ENCODE measurements at regions not wholly inside any gene's neighbourhood (a gene's known extent, or its start where the extent isn't known, plus 50 kb on each side); places are given as distances from the start of the nearest gene placed in this dataset.
"Not testable (repeated sequence)": the region's sequence is repeated elsewhere in the genome, so short reads cannot be mapped to it uniquely, and the experiment has no call there.

- not testable (repeated sequence) for TF ChIP-seq CTCF (conservative IDR thresholded peaks at IDR 0.05 in 1 of 2, IDR thresholded peaks at IDR 0.05 in 1 of 2; ENCODE audit: low read depth in 1 of 2, low read length in 2 of 2); EZH2 (IDR thresholded peaks at IDR 0.05; ENCODE audit: low read length, missing control alignments)
Measured at GRCh38 chr1:146756858-146757257, 181.3 kb upstream of the NBPF12 start.
